ENCODE measurements at regions not wholly inside any gene's neighbourhood (a gene's known extent, or its start where the extent isn't known, plus 50 kb on each side); places are given as distances from the start of the nearest gene placed in this dataset.

DNA sequence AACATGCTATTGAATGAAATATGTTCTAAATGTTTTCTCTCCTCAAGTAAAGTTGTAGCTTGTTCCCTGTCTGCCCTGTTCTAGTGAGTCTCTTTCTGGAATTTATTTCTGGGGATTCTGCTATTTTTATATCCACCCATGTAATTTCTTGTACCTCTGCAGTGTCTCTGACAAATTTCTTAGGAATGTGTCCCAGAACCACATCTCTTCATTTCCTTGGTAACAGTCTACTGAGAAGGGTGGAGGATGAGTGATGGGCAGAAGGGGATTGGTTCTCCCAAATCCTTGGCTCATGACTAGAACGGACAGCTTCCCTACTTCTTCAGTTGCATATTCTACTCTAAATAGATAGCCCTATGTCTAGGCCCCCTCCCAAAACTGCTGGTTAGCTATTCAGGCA, 490.6 kb upstream of the LINC00305 start:
- intact Hi-C loops (cut with DNase I): no loop called here
- no peaks in the 10 kb centered on the region for H3K9me3 ChIP-seq (ENCODE audit: control insufficient read depth, low read length)
- DNase-seq: no peak
- H3K4me1 ChIP-seq (ENCODE audit: control insufficient read depth, insufficient read depth, low read length): no peaks in the 10 kb centered on the region
- no peak overlapping the region for H3K4me3 ChIP-seq (ENCODE audit: low read length)
- no peaks in the 10 kb centered on the region for H3K27me3 ChIP-seq (ENCODE audit: control insufficient read depth, insufficient read depth)
- H3K27ac ChIP-seq (ENCODE audit: low read length): no peak overlapping the region
- no peak for ATAC-seq
- 74% methylated on average over 1 of the region's 1 CpG for WGBS

DNA sequence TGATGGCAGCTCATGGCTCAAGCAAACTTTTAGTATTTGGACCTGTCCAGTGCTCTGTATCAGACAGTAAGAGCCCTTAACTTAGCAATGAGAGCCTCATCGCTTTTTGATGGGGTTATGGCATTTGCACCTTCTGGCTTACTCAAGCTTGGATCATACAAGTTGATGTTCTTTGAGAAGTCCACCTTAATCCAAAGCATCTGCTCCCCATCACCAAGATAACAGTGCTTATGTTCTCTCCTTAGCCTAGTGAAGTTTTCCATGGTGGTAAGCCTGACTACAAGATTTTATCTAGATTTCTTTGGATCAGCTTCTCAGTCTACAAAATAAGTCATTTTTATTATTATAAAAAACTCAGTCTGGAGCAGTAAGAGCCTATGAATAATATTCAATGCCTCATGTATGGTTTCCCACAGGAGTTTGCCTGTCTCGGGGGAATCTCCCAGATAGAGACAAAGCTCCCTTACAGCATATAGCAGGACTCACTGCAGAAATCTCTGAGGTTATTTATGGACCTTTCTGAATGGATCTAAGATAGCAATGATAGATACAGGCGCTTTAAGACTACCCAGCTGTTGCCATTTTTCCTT, 472.2 kb upstream of the LINC00305 start:
- intact Hi-C loops (cut with DNase I): no loop called here
- WGBS: 89% methylated on average over 3 of the region's 3 CpGs
- H3K4me3 ChIP-seq (ENCODE audit: low read length): no peak overlapping the region
- H3K4me1 ChIP-seq (ENCODE audit: control insufficient read depth, insufficient read depth, low read length): no peaks in the 10 kb centered on the region
- H3K27me3 ChIP-seq (ENCODE audit: control insufficient read depth, insufficient read depth): no peaks in the 10 kb centered on the region
- no peak for ATAC-seq
- no peak for DNase-seq
- no peak overlapping the region for H3K27ac ChIP-seq (ENCODE audit: low read length)
- no peaks in the 10 kb centered on the region for H3K9me3 ChIP-seq (ENCODE audit: control insufficient read depth, low read length)

GRCh38 chr18:64618390-64618789, 469.5 kb upstream of the LINC00305 start:
- H3K4me1 ChIP-seq (ENCODE audit: control insufficient read depth, insufficient read depth, low read length): no peaks in the 10 kb centered on the region
- no peak for ATAC-seq
- no peak overlapping the region for H3K4me3 ChIP-seq (ENCODE audit: low read length)
- intact Hi-C loops (cut with DNase I): no loop called here
- no peak for DNase-seq
- 71% methylated on average over 1 of the region's 1 CpG for WGBS
- no peaks in the 10 kb centered on the region for H3K9me3 ChIP-seq (ENCODE audit: control insufficient read depth, low read length)
- no peaks in the 10 kb centered on the region for H3K27me3 ChIP-seq (ENCODE audit: control insufficient read depth, insufficient read depth)
- no peak overlapping the region for H3K27ac ChIP-seq (ENCODE audit: low read length)

GRCh38 chr18:64615021-64615420, 466.1 kb upstream of the LINC00305 start:
- no peaks in the 10 kb centered on the region for H3K4me1 ChIP-seq (ENCODE audit: control insufficient read depth, insufficient read depth, low read length)
- DNase-seq (no peak), ATAC-seq (no peak)
- no peaks in the 10 kb centered on the region for H3K27me3 ChIP-seq (ENCODE audit: control insufficient read depth, insufficient read depth)
- no peak overlapping the region for H3K27ac ChIP-seq (ENCODE audit: low read length)
- no peak overlapping the region for H3K4me3 ChIP-seq (ENCODE audit: low read length)
- H3K9me3 ChIP-seq (ENCODE audit: control insufficient read depth, low read length): no peaks in the 10 kb centered on the region
- intact Hi-C loops (cut with DNase I): no loop called here
- 64% methylated on average over 1 of the region's 1 CpG for WGBS

DNA sequence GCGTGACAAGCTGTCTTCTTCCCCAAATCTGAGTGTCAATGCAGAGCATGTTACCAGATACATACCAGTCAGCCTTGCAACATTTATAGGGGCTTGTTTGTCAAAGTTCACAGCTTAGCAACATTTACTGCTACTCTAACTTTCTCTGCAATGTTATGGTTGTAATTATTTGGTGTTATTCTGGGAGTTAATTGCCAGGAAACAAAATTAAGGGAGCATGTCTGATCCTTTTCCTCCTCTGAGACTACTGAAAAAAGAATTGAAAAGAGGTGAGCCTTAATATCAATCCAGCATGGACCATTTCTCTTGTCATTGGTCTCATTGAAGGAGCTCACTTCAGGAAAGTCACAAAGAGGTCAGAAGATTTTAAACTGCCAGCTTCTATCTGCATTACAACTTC, 465.6 kb upstream of the LINC00305 start:
- WGBS: 72% methylated on average over 1 of the region's 1 CpG
- no peak for DNase-seq

DNA sequence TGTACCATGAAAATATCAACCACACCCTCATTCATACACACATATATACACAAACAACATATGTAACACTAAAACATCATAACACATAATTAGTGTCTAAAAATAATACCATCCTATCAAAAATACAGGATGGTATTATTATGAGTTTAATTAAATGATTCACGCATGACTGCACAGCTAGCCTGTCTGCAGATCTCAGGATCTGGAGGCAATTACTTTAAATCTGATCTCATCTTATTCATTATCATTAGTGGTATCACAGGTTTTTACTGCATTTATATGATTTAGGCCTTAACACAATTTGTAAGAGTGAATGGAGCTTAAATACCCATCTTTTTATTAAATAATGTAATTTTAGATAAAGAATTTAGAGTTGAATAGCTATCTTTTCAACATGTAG, 443.4 kb upstream of the LINC00305 start:
- DNase-seq (no peak), ATAC-seq (no peak)
- WGBS: 96% methylated on average over 1 of the region's 1 CpG
- no peaks in the 10 kb centered on the region for H3K9me3 ChIP-seq (ENCODE audit: control insufficient read depth, low read length)
- H3K4me1 ChIP-seq (ENCODE audit: control insufficient read depth, insufficient read depth, low read length): no peaks in the 10 kb centered on the region
- no peak overlapping the region for H3K4me3 ChIP-seq (ENCODE audit: low read length)
- no peak overlapping the region for H3K27ac ChIP-seq (ENCODE audit: low read length)
- no peaks in the 10 kb centered on the region for H3K27me3 ChIP-seq (ENCODE audit: control insufficient read depth, insufficient read depth)
- intact Hi-C loops (cut with DNase I): no loop called here

More for the DNA sequence above, 465.6 kb upstream of the LINC00305 start:
- intact Hi-C loops (cut with DNase I): no loop called here
- ATAC-seq: no peak
- H3K4me1 ChIP-seq (ENCODE audit: control insufficient read depth, insufficient read depth, low read length): no peaks in the 10 kb centered on the region
- no peak overlapping the region for H3K27ac ChIP-seq (ENCODE audit: low read length)
- no peak overlapping the region for H3K4me3 ChIP-seq (ENCODE audit: low read length)
- H3K27me3 ChIP-seq (ENCODE audit: control insufficient read depth, insufficient read depth): no peaks in the 10 kb centered on the region
- no peaks in the 10 kb centered on the region for H3K9me3 ChIP-seq (ENCODE audit: control insufficient read depth, low read length)

- Histone ChIP-seq H3K9me3 (ENCODE audit: control insufficient read depth, low read length) (no peaks in the 10 kb centered on the region), H3K27ac (ENCODE audit: low read length) (no peak overlapping the region), H3K4me1 (ENCODE audit: control insufficient read depth, insufficient read depth, low read length) (no peaks in the 10 kb centered on the region), H3K4me3 (ENCODE audit: low read length) (no peak overlapping the region), H3K27me3 (ENCODE audit: control insufficient read depth, insufficient read depth) (no peaks in the 10 kb centered on the region)
- ATAC-seq: no peak
- DNase-seq: no peak
- intact Hi-C loops (cut with DNase I): no loop called here
- WGBS: 66% methylated on average over 3 of the region's 3 CpGs
Measured at GRCh38 chr18:64589000-64589399, 440.1 kb upstream of the LINC00305 start.

GRCh38 chr18:64566456-64566855, 417.6 kb upstream of the LINC00305 start:
- H3K9me3 ChIP-seq (ENCODE audit: control insufficient read depth, low read length): no peaks in the 10 kb centered on the region
- H3K27me3 ChIP-seq (ENCODE audit: control insufficient read depth, insufficient read depth): no peaks in the 10 kb centered on the region
- H3K27ac ChIP-seq (ENCODE audit: low read length): no peak overlapping the region
- intact Hi-C loops (cut with DNase I): no loop called here
- 86% methylated on average over 2 of the region's 2 CpGs for WGBS
- DNase-seq (no peak), ATAC-seq (no peak)
- no peaks in the 10 kb centered on the region for H3K4me1 ChIP-seq (ENCODE audit: control insufficient read depth, insufficient read depth, low read length)
- no peak overlapping the region for H3K4me3 ChIP-seq (ENCODE audit: low read length)

- H3K27ac ChIP-seq (ENCODE audit: low read length): no peak overlapping the region
- no peaks in the 10 kb centered on the region for H3K9me3 ChIP-seq (ENCODE audit: control insufficient read depth, low read length)
- no peaks in the 10 kb centered on the region for H3K27me3 ChIP-seq (ENCODE audit: control insufficient read depth, insufficient read depth)
- DNase-seq (no peak), ATAC-seq (no peak)
- H3K4me1 ChIP-seq (ENCODE audit: control insufficient read depth, insufficient read depth, low read length): no peaks in the 10 kb centered on the region
- intact Hi-C loops (cut with DNase I): no loop called here
- no peak overlapping the region for H3K4me3 ChIP-seq (ENCODE audit: low read length)
Measured at GRCh38 chr18:64562651-64563050, 413.8 kb upstream of the LINC00305 start.

DNA sequence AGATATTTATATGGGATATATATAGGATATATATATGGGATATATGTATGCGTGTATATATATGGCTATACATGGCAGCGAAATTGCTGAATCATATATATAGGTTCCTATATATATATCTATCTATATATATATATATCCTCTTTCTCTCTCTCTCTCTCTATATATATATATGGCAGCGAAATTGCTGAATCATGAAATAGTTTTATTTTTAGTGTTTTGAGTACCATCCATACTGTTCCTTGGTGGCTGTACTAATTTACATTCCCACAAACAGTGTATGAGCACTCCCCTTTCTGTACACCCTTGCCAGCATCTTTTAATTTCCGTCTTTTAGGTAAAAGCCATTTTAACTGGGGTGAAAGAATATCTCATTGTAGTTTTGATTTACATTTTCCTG, 397.6 kb upstream of the LINC00305 start:
- H3K4me1 ChIP-seq (ENCODE audit: control insufficient read depth, insufficient read depth, low read length): no peaks in the 10 kb centered on the region
- DNase-seq: no peak

GRCh38 chr18:64539847-64540246, 391.0 kb upstream of the LINC00305 start:
- Histone ChIP-seq H3K27ac (ENCODE audit: low read length) (no peak overlapping the region), H3K9me3 (ENCODE audit: control insufficient read depth, low read length) (no peaks in the 10 kb centered on the region), H3K4me1 (ENCODE audit: control insufficient read depth, insufficient read depth, low read length) (no peaks in the 10 kb centered on the region), H3K27me3 (ENCODE audit: control insufficient read depth, insufficient read depth) (no peaks in the 10 kb centered on the region), H3K4me3 (ENCODE audit: low read length) (no peak overlapping the region)
- intact Hi-C loops (cut with DNase I): no loop called here
- WGBS: 57% methylated on average over 1 of the region's 1 CpG
- DNase-seq (no peak), ATAC-seq (no peak)

More for the DNA sequence above, 397.6 kb upstream of the LINC00305 start:
- no peak for ATAC-seq
- H3K27me3 ChIP-seq (ENCODE audit: control insufficient read depth, insufficient read depth): no peaks in the 10 kb centered on the region
- H3K9me3 ChIP-seq (ENCODE audit: control insufficient read depth, low read length): no peaks in the 10 kb centered on the region
- no peak overlapping the region for H3K27ac ChIP-seq (ENCODE audit: low read length)
- H3K4me3 ChIP-seq (ENCODE audit: low read length): no peak overlapping the region
- intact Hi-C loops (cut with DNase I): no loop called here
- WGBS: 74% methylated on average over 4 of the region's 4 CpGs

DNA sequence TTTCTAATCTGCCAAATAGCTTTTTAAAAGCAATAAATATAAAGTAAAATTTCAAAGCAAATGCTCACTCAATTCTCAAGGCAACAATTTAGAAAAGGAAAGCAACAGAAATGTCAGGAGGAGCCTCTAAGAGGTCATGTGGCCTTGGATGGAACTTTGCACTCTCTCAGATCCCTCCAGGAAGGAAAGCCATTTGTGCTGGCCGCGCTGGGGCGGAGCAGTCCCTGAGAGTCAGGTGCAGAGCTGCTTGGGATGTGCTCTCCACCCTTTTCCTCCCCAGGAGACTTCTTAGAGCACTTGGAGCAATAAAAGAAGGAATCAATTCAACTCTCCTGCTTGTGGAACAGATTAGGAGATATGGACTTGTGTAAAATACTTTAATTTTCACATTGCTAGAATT, 379.8 kb upstream of the LINC00305 start:
- intact Hi-C loops (cut with DNase I): no loop called here
- Histone ChIP-seq H3K4me1 (ENCODE audit: control insufficient read depth, insufficient read depth, low read length) (no peaks in the 10 kb centered on the region), H3K4me3 (ENCODE audit: low read length) (no peak overlapping the region), H3K27me3 (ENCODE audit: control insufficient read depth, insufficient read depth) (no peaks in the 10 kb centered on the region), H3K9me3 (ENCODE audit: control insufficient read depth, low read length) (no peaks in the 10 kb centered on the region), H3K27ac (ENCODE audit: low read length) (no peak overlapping the region)
- ATAC-seq (no peak), DNase-seq (no peak)
- 84% methylated on average over 3 of the region's 3 CpGs for WGBS

Data from right cardiac atrium (tissue), 5 donors.